Endodermal cell (in vitro differentiated cells): ENCODE measurements at regions not wholly inside any gene's neighbourhood (a gene's known extent, or its start where the extent isn't known, plus 50 kb on each side); places are given as distances from the start of the nearest gene placed in this dataset.

Experiments
- DNase-seq: peaks from one replicate; pipeline ENCODE4 v3.0.0-alpha.2; 2017
- H3K27ac ChIP-seq: 2 replicates; pipeline ENCODE4 v1.5.1; 2013; ENCODE audit warnings: mild to moderate bottlenecking, low read depth, low read length, moderate library complexity
- H3K27me3 ChIP-seq: 2 replicates; pipeline ENCODE4 v1.6.1; 2013; ENCODE audit warnings: mild to moderate bottlenecking, low read length, moderate library complexity; ENCODE audit not compliant: insufficient read depth, control insufficient read depth, poor library complexity, severe bottlenecking
- H3K36me3 ChIP-seq: 2 replicates; pipeline ENCODE4 v1.7.0; 2013; ENCODE audit warnings: mild to moderate bottlenecking, low read length, moderate library complexity; ENCODE audit not compliant: control insufficient read depth, insufficient read depth
- H3K4me1 ChIP-seq: one replicate; pipeline ENCODE4 v1.7.0; 2013; ENCODE audit warnings: low read length; ENCODE audit not compliant: control insufficient read depth, insufficient read depth
- H3K4me3 ChIP-seq: 2 replicates; pipeline ENCODE4 v1.5.1; 2013; ENCODE audit warnings: mild to moderate bottlenecking, low read length, moderate library complexity
- H3K9ac ChIP-seq: 2 replicates; pipeline ENCODE4 v1.6.1; 2013; ENCODE audit warnings: mild to moderate bottlenecking, low read length, moderate library complexity; ENCODE audit not compliant: poor library complexity, severe bottlenecking; ENCODE audit errors: extremely low read depth
- H3K9me3 ChIP-seq: 2 replicates; pipeline ENCODE4 v1.6.1; 2013; ENCODE audit warnings: mild to moderate bottlenecking, low read length, moderate library complexity; ENCODE audit not compliant: control insufficient read depth
- H3K27ac Mint-ChIP-seq: 2 replicates; pipeline ENCODE4 v1.8.0; 2020; ENCODE audit warnings: mixed read lengths
- H3K27me3 Mint-ChIP-seq: 2 replicates; pipeline ENCODE4 v1.8.0; 2021; ENCODE audit warnings: mild to moderate bottlenecking, mixed read lengths; ENCODE audit not compliant: insufficient read depth
- H3K36me3 Mint-ChIP-seq: 2 replicates; pipeline ENCODE4 v1.8.0; 2020; ENCODE audit warnings: low read depth, mixed read lengths
- H3K4me1 Mint-ChIP-seq: 2 replicates; pipeline ENCODE4 v1.8.0; 2020; ENCODE audit warnings: mixed read lengths
- H3K4me3 Mint-ChIP-seq: 2 replicates; pipeline ENCODE4 v1.8.0; 2020; ENCODE audit warnings: mild to moderate bottlenecking, moderate library complexity, mixed read lengths
- H3K9me3 Mint-ChIP-seq: 2 replicates; pipeline ENCODE4 v1.8.0; 2020; ENCODE audit warnings: mild to moderate bottlenecking, mixed read lengths
- WGBS, 2 experiments: methylation state at CpG; one replicate each; pipeline versions ENCODE4 v1.1.5 to v1.1.7; 2013; ENCODE audit warnings: missing lambda C conversion rate in 2 of 2, mixed read lengths in 1 of 2; ENCODE audit not compliant: insufficient coverage in 1 of 2, insufficient read length in 1 of 2; 5-methylcytosine and 5-hydroxymethylcytosine counted together
- TF ChIP-seq, protein P1 (sequence below): fragments of 200-600 bp; sonication (generic); conservative IDR thresholded peaks from 2 replicates; pipeline ENCODE4 v1.5.0; 2021; ENCODE audit warnings: antibody characterized with exemption, mild to moderate bottlenecking

DNA sequence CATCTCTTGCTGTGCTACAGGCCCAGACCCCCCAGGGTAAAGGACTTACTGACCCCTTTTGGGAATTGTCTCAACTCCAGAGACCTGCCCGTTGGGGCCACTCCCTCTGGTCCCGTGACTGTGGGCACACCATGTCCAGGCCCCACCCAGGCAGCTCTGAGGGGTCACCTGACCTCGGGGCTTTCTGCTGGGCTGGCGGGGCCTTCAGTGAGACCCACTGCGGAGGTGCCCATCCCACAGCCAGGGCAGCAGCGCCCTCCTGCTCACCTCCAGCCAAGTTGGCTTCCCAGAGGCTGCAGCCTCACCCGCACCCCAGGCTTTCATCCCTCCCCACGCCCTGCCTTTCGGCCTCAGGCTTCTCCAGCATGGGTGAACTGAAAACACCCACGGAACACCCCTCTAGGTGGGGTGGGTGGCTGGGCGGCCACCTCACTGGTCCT, 147.2 kb downstream of the DNAJB6 start:
- peak; percentile 44 for DNase-seq
- 75% methylated on average over 11 of the region's 11 CpGs; no CpG with 5 or more reads in 1 of the 2 experiments for WGBS, 2 experiments
- no peaks in the 10 kb centered on the region for H3K27me3 Mint-ChIP-seq
- no peaks in the 10 kb centered on the region for H3K9me3 Mint-ChIP-seq
- H3K36me3 Mint-ChIP-seq: no peaks in the 10 kb centered on the region
- H3K4me3 ChIP-seq: no peak overlapping the region
- H3K27ac ChIP-seq: no peak overlapping the region
- no peak overlapping the region for H3K9ac ChIP-seq
- peaks cover 50% of the 10 kb centered on the region for H3K9me3 ChIP-seq
- TF ChIP-seq, protein P1, sequence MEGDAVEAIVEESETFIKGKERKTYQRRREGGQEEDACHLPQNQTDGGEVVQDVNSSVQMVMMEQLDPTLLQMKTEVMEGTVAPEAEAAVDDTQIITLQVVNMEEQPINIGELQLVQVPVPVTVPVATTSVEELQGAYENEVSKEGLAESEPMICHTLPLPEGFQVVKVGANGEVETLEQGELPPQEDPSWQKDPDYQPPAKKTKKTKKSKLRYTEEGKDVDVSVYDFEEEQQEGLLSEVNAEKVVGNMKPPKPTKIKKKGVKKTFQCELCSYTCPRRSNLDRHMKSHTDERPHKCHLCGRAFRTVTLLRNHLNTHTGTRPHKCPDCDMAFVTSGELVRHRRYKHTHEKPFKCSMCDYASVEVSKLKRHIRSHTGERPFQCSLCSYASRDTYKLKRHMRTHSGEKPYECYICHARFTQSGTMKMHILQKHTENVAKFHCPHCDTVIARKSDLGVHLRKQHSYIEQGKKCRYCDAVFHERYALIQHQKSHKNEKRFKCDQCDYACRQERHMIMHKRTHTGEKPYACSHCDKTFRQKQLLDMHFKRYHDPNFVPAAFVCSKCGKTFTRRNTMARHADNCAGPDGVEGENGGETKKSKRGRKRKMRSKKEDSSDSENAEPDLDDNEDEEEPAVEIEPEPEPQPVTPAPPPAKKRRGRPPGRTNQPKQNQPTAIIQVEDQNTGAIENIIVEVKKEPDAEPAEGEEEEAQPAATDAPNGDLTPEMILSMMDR: no peak
- no peaks in the 10 kb centered on the region for H3K27me3 ChIP-seq
- no peak overlapping the region for H3K27ac Mint-ChIP-seq
- no peaks in the 10 kb centered on the region for H3K4me1 ChIP-seq
- no peaks in the 10 kb centered on the region for H3K36me3 ChIP-seq
- H3K4me3 Mint-ChIP-seq: no peak overlapping the region
- no peaks in the 10 kb centered on the region for H3K4me1 Mint-ChIP-seq

DNA sequence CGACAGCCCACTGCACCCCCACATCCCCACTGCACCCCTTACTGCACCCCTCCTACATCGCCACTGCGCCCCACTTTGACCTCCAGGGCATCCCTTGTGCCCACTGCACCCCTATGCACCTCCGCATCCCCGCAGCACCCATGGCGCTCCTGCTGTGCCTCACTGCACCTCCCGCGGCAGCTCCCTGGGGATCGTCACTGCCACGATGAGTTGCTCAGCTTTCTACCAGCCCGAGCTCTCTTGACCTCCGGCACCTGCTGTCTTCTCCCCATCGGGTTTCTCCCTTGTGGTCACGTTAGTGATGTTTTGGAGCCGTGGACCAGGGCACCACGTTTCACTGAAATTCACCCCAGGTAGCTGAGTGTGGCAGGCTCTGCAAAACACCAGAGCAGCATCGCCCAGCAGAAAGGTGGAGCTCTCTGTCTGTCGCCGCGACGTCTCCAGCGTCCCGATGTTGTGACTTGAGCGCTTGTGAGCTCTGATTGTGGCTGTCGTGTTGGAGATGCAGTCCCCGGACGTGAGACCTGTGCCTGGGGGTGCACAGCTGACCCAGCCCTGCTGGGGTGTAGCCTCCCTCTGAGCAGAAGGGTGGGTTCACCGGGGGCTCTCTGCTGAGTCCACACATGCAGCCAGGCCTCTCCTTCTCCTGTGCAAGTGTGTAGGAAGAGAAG, 147.7 kb downstream of the DNAJB6 start:
- no peaks in the 10 kb centered on the region for H3K36me3 ChIP-seq
- Mint-ChIP-seq H3K36me3 (no peaks in the 10 kb centered on the region), H3K27ac (no peak overlapping the region), H3K4me1 (no peaks in the 10 kb centered on the region), H3K9me3 (no peaks in the 10 kb centered on the region), H3K4me3 (no peak overlapping the region), H3K27me3 (no peaks in the 10 kb centered on the region)
- H3K9ac ChIP-seq: no peak overlapping the region
- H3K27me3 ChIP-seq: no peaks in the 10 kb centered on the region
- DNase-seq: peak; percentile 38
- no peak overlapping the region for H3K4me3 ChIP-seq
- H3K27ac ChIP-seq: no peak overlapping the region
- H3K4me1 ChIP-seq: no peaks in the 10 kb centered on the region
- peaks cover 50% of the 10 kb centered on the region for H3K9me3 ChIP-seq
- TF ChIP-seq, protein P1: no peak
- WGBS, 2 experiments: 81 to 86% methylated on average over 20 to 28 of the region's 28 CpGs

DNA sequence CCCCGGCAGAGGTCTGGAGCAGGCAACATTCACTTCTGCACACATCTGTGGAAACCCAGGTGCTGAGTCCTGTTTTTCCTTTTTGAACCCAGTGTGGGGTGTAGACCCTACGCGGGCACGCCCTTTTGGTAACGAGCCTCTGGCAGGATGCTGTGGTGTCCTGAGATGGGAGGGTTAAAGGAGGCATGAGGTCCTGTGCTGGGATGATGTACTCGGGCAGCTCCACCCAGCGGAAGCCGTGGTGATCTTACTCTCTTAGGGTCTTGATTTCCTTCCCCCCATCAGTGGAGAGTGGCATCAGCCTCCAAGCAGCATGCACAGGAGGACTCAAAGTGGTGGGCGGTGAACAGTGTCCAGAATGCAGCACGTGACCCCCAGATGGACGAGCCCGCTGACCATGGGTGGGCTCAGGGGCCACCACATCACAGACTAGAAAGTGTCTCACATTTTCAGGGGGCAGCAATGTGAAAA, 148.6 kb downstream of the DNAJB6 start:
- H3K4me3 ChIP-seq: no peak overlapping the region
- no peaks in the 10 kb centered on the region for H3K36me3 Mint-ChIP-seq
- H3K27ac Mint-ChIP-seq: no peak overlapping the region
- H3K9me3 ChIP-seq: peaks cover 47% of the 10 kb centered on the region
- H3K4me1 Mint-ChIP-seq: no peaks in the 10 kb centered on the region
- H3K4me3 Mint-ChIP-seq: no peak overlapping the region
- no peaks in the 10 kb centered on the region for H3K27me3 ChIP-seq
- no peak overlapping the region for H3K27ac ChIP-seq
- peak; percentile 32 for DNase-seq
- H3K9me3 Mint-ChIP-seq: peaks cover 1% of the 10 kb centered on the region
- H3K27me3 Mint-ChIP-seq: no peaks in the 10 kb centered on the region
- TF ChIP-seq, protein P1: no peak
- no peaks in the 10 kb centered on the region for H3K36me3 ChIP-seq
- no peak overlapping the region for H3K9ac ChIP-seq
- H3K4me1 ChIP-seq: no peaks in the 10 kb centered on the region
- 88% methylated on average over 9 to 12 of the region's 12 CpGs for WGBS, 2 experiments
